ENCODE measurements at regions not wholly inside any gene's neighbourhood (a gene's known extent, or its start where the extent isn't known, plus 50 kb on each side); places are given as distances from the start of the nearest gene placed in this dataset.

DNA sequence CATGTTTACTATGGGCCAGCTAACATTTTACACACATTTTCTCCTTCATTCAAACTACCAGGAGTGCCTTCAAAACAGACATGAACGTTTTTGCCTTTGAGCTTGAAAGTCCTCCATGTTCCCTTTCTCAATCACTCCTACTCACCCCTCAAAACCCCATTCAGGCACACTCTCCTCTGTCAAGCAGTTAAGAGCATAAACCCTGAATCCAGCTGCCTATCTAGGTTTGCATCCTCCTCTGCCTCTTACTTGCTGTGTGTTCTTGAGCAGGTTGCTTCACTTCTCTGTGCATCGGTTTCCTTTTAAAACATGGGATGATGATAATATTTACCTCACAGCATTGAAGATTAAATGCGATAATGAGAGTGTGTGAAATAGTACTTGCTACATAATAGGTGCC, 215.3 kb downstream of the HAPSTR1 start:
- no peak for TF ChIP-seq POLR2A (IDR thresholded peaks at IDR 0.05)
- TF ChIP-seq, protein P1, sequence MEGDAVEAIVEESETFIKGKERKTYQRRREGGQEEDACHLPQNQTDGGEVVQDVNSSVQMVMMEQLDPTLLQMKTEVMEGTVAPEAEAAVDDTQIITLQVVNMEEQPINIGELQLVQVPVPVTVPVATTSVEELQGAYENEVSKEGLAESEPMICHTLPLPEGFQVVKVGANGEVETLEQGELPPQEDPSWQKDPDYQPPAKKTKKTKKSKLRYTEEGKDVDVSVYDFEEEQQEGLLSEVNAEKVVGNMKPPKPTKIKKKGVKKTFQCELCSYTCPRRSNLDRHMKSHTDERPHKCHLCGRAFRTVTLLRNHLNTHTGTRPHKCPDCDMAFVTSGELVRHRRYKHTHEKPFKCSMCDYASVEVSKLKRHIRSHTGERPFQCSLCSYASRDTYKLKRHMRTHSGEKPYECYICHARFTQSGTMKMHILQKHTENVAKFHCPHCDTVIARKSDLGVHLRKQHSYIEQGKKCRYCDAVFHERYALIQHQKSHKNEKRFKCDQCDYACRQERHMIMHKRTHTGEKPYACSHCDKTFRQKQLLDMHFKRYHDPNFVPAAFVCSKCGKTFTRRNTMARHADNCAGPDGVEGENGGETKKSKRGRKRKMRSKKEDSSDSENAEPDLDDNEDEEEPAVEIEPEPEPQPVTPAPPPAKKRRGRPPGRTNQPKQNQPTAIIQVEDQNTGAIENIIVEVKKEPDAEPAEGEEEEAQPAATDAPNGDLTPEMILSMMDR (IDR thresholded peaks at IDR 0.05) = no peak
